DND-41 (cell line): ENCODE measurements at regions not wholly inside any gene's neighbourhood (a gene's known extent, or its start where the extent isn't known, plus 50 kb on each side); places are given as distances from the start of the nearest gene placed in this dataset.

Experiments
- ATAC-seq: fragments of 200-7000 bp; cut with Tn5 transposase; 3 replicates; pipeline ENCODE4 v1.9.1; 2021; ENCODE audit warnings: low read depth; ENCODE audit not compliant: insufficient read depth
- DNase-seq: peaks from one replicate; pipeline ENCODE4 v3.0.0-alpha.2; 2020
- H2AFZ ChIP-seq: 2 replicates; pipeline ENCODE4 v1.6.0; 2012; ENCODE audit warnings: low read depth, low read length
- H3K27ac ChIP-seq: 2 replicates; pipeline ENCODE4 v1.5.1; 2012; ENCODE audit warnings: low read length, inconsistent platforms
- H3K27me3 ChIP-seq: fragments of 200-600 bp; sonication (generic); 2 replicates; pipeline ENCODE4 v1.6.0; 2012; ENCODE audit warnings: low read length, mild to moderate bottlenecking, inconsistent platforms; ENCODE audit not compliant: insufficient read depth, poor library complexity
- H3K36me3 ChIP-seq: 2 replicates; pipeline ENCODE4 v1.5.1; 2012; ENCODE audit warnings: low read length, inconsistent platforms; ENCODE audit not compliant: insufficient read depth
- H3K4me1 ChIP-seq: 2 replicates; pipeline ENCODE4 v1.5.1; 2012; ENCODE audit warnings: mild to moderate bottlenecking, low read length; ENCODE audit not compliant: insufficient read depth
- H3K4me2 ChIP-seq: 2 replicates; pipeline ENCODE4 v1.6.0; 2012; ENCODE audit warnings: mild to moderate bottlenecking, moderate library complexity, low read length, inconsistent platforms; ENCODE audit not compliant: insufficient read depth
- H3K4me3 ChIP-seq, 2 experiments: fragments of 200-600 bp in 1 of 2; shearing (Covaris generic) in 1 of 2; 2 replicates each; pipeline ENCODE4 v1.5.1; 2012 to 2016; ENCODE audit warnings: inconsistent platforms in 2 of 2, low read length in 2 of 2, mild to moderate bottlenecking in 2 of 2, low read depth in 1 of 2, moderate library complexity in 1 of 2
- H3K79me2 ChIP-seq: 2 replicates; pipeline ENCODE4 v1.6.0; 2012; ENCODE audit warnings: low read length, inconsistent platforms; ENCODE audit not compliant: insufficient read depth
- H3K9ac ChIP-seq: 2 replicates; pipeline ENCODE4 v1.6.0; 2012; ENCODE audit warnings: low read depth, mild to moderate bottlenecking, inconsistent platforms, low read length, moderate library complexity
- H3K9me3 ChIP-seq: 2 replicates; pipeline ENCODE4 v1.5.1; 2012; ENCODE audit warnings: low read length, moderate library complexity, mild to moderate bottlenecking, inconsistent platforms; ENCODE audit not compliant: insufficient read depth, severe bottlenecking
- H4K20me1 ChIP-seq: 2 replicates; pipeline ENCODE4 v1.6.0; 2012; ENCODE audit warnings: low read length; ENCODE audit not compliant: insufficient read depth
- EZH2 ChIP-seq: IDR thresholded peaks from 3 replicates; pipeline ENCODE4 v1.6.1; 2012; ENCODE audit warnings: borderline replicate concordance, low read depth, mild to moderate bottlenecking, moderate library complexity, low read length, inconsistent platforms; ENCODE audit not compliant: severe bottlenecking
- TF ChIP-seq, protein P1 (sequence below): IDR thresholded peaks from 2 replicates; pipeline ENCODE4 v1.5.1; 2012; ENCODE audit warnings: borderline replicate concordance, low read length, moderate library complexity, mild to moderate bottlenecking; ENCODE audit not compliant: poor library complexity, severe bottlenecking; ENCODE audit errors: extremely low read depth

DNA sequence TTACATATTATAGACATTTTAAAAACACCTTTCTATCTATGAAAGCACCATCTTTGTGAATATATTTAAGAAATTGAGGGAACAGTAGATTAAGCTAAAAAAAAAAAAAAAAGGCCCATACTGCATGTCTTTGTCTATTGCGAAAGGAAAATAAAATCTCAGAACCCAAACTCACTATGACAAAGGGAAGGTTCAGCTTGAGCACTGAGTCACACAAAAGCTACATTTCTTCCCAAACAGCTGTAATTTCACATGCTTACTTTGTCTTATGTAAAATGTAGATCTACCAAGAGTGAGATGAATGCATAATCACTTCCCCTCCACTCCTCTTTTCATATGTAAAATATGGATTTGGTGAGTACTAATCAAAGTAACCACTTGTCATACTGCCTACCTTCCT, 640.1 kb upstream of the KLF12 start:
- H3K4me2 ChIP-seq: no peak overlapping the region
- no peak for ATAC-seq
- no peak for TF ChIP-seq EZH2
- TF ChIP-seq, protein P1, sequence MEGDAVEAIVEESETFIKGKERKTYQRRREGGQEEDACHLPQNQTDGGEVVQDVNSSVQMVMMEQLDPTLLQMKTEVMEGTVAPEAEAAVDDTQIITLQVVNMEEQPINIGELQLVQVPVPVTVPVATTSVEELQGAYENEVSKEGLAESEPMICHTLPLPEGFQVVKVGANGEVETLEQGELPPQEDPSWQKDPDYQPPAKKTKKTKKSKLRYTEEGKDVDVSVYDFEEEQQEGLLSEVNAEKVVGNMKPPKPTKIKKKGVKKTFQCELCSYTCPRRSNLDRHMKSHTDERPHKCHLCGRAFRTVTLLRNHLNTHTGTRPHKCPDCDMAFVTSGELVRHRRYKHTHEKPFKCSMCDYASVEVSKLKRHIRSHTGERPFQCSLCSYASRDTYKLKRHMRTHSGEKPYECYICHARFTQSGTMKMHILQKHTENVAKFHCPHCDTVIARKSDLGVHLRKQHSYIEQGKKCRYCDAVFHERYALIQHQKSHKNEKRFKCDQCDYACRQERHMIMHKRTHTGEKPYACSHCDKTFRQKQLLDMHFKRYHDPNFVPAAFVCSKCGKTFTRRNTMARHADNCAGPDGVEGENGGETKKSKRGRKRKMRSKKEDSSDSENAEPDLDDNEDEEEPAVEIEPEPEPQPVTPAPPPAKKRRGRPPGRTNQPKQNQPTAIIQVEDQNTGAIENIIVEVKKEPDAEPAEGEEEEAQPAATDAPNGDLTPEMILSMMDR: no peak
- no peak overlapping the region for H3K9ac ChIP-seq
- H3K4me1 ChIP-seq: no peaks in the 10 kb centered on the region
- no peaks in the 10 kb centered on the region for H3K27me3 ChIP-seq
- H3K9me3 ChIP-seq: no peaks in the 10 kb centered on the region
- no peaks in the 10 kb centered on the region for H3K36me3 ChIP-seq
- DNase-seq: no peak
- H2AFZ ChIP-seq: no peak overlapping the region
- no peaks in the 10 kb centered on the region for H4K20me1 ChIP-seq
- H3K4me3 ChIP-seq: no peak overlapping the region
- H3K79me2 ChIP-seq: no peaks in the 10 kb centered on the region
- H3K27ac ChIP-seq: no peak overlapping the region

DNA sequence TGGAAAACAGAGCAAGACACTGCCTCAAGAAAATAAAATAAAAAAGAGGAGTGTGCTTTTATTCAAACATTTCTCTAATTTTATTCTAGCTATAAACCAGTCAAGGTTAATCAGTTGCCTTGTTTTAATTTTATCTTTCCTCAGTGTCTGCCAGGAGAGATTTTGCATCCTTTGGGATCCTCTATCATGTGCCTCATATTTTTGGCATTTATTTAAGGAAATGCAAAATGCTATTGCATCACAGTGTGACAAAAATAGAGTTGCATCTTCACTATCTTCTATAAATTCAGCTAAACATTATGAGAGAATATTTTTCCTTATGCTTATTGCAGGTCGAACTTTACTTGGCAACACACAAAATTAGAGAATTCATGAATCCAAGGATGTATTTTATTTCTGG, 639.0 kb upstream of the KLF12 start:
- no peaks in the 10 kb centered on the region for H3K4me1 ChIP-seq
- no peak overlapping the region for H2AFZ ChIP-seq
- H3K9ac ChIP-seq: no peak overlapping the region
- DNase-seq: no peak
- H3K36me3 ChIP-seq: no peaks in the 10 kb centered on the region
- no peaks in the 10 kb centered on the region for H4K20me1 ChIP-seq
- no peak overlapping the region for H3K4me2 ChIP-seq
- no peak overlapping the region for H3K27ac ChIP-seq
- TF ChIP-seq, protein P1: no peak
- TF ChIP-seq EZH2: no peak
- H3K4me3 ChIP-seq: no peak overlapping the region
- ATAC-seq: no peak
- no peaks in the 10 kb centered on the region for H3K9me3 ChIP-seq
- no peaks in the 10 kb centered on the region for H3K27me3 ChIP-seq
- H3K79me2 ChIP-seq: no peaks in the 10 kb centered on the region

DNA sequence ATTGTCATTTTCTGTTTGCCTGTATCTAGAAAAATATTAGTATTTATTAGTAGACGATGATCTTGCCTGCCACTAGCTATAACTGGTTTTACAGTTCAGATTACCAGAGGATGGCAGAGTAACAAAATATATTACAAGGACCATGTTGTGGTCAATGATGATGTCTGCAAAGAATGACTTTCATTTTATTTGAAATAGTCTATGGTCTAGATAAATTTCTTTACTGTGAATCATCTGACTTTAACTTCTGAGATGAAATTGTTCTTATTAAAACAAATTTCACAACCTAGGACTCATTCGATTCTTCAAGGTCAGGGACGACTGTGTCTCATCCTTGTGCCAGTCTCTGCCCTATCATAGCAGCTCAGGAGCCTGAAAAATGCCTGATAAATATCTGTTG, 637.8 kb upstream of the KLF12 start:
- Histone ChIP-seq H2AFZ (no peak overlapping the region), H3K4me2 (no peak overlapping the region), H3K4me1 (no peaks in the 10 kb centered on the region), H3K79me2 (no peaks in the 10 kb centered on the region), H3K36me3 (no peaks in the 10 kb centered on the region), H3K27me3 (no peaks in the 10 kb centered on the region), H3K9me3 (no peaks in the 10 kb centered on the region), H3K27ac (no peak overlapping the region), H3K4me3 (no peak overlapping the region), H3K9ac (no peak overlapping the region), H4K20me1 (no peaks in the 10 kb centered on the region)
- DNase-seq: no peak
- no peak for ATAC-seq
- TF ChIP-seq EZH2: no peak
- TF ChIP-seq, protein P1: no peak

DNA sequence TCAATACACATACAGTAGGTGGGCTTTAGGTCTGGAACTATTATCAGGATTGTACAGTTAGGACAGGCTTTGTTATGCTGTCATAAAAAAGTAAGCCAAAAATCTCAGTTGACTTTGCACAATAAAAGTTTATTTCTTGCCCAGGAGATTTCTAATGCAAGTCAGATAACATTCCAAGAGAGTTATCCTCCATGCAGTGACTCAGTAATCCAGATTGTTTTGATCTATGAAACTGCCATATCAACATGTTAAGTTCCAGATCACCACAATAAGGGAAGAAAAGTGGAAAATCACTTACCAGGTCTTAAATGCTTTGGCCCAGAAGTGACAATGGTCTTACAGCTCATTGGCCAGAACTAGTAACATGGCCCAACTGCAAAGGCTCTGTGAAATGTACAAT, 636.2 kb upstream of the KLF12 start:
- Histone ChIP-seq H2AFZ (no peak overlapping the region), H3K4me2 (no peak overlapping the region), H3K79me2 (no peaks in the 10 kb centered on the region), H4K20me1 (no peaks in the 10 kb centered on the region), H3K9ac (no peak overlapping the region), H3K9me3 (no peaks in the 10 kb centered on the region), H3K27ac (no peak overlapping the region), H3K27me3 (no peaks in the 10 kb centered on the region), H3K36me3 (no peaks in the 10 kb centered on the region), H3K4me3 (no peak overlapping the region), H3K4me1 (no peaks in the 10 kb centered on the region)
- TF ChIP-seq EZH2: no peak
- TF ChIP-seq, protein P1: no peak
- ATAC-seq: no peak
- DNase-seq: no peak
